Skeletal muscle satellite cell (primary cell): ENCODE measurements at regions not wholly inside any gene's neighbourhood (a gene's known extent, or its start where the extent isn't known, plus 50 kb on each side); places are given as distances from the start of the nearest gene placed in this dataset.

Source experiments
- H3K27me3 ChIP-seq: 2 replicates; pipeline ENCODE4 v1.7.0; 2013; ENCODE audit warnings: low read length; ENCODE audit not compliant: control insufficient read depth, insufficient read depth
- H3K36me3 ChIP-seq: 2 replicates; pipeline ENCODE4 v1.7.0; 2013; ENCODE audit warnings: mild to moderate bottlenecking, control low read depth, low read length; ENCODE audit not compliant: insufficient read depth
- H3K4me1 ChIP-seq: 2 replicates; pipeline ENCODE4 v1.7.0; 2013; ENCODE audit warnings: low read length; ENCODE audit not compliant: control insufficient read depth, insufficient read depth
- H3K4me2 ChIP-seq: 2 replicates; pipeline ENCODE4 v1.7.0; 2013; ENCODE audit warnings: mild to moderate bottlenecking, low read length
- H3K4me3 ChIP-seq: 2 replicates; pipeline ENCODE4 v1.7.0; 2013; ENCODE audit warnings: low read length
- H3K9ac ChIP-seq: 2 replicates; pipeline ENCODE4 v1.7.0; 2013; ENCODE audit warnings: mild to moderate bottlenecking, low read depth, low read length, moderate library complexity
- H3K9me3 ChIP-seq: replicated peaks from 2 replicates; pipeline ENCODE4 v1.7.0; 2013; ENCODE audit warnings: mild to moderate bottlenecking, control low read depth, low read length

GRCh38 chr13:76331943-76332712, 554.1 kb downstream of the KCTD12 start:
- no peak overlapping the region for H3K4me2 ChIP-seq
- H3K36me3 ChIP-seq = no peaks in the 10 kb centered on the region
- H3K4me3 ChIP-seq = no peak overlapping the region
- H3K9me3 ChIP-seq = no peaks in the 10 kb centered on the region
- H3K9ac ChIP-seq = no peak overlapping the region
- no peaks in the 10 kb centered on the region for H3K27me3 ChIP-seq
- H3K4me1 ChIP-seq = peaks cover 2% of the 10 kb centered on the region

GRCh38 chr13:76330761-76331160, 555.4 kb downstream of the KCTD12 start:
- Histone ChIP-seq H3K27me3 (no peaks in the 10 kb centered on the region), H3K4me3 (no peak overlapping the region), H3K36me3 (no peaks in the 10 kb centered on the region), H3K9ac (no peak overlapping the region), H3K4me1 (peaks cover 2% of the 10 kb centered on the region), H3K4me2 (no peak overlapping the region), H3K9me3 (no peaks in the 10 kb centered on the region)

- Histone ChIP-seq H3K4me1 (peaks cover 2% of the 10 kb centered on the region), H3K27me3 (no peaks in the 10 kb centered on the region), H3K4me2 (no peak overlapping the region), H3K9me3 (no peaks in the 10 kb centered on the region), H3K36me3 (no peaks in the 10 kb centered on the region), H3K9ac (no peak overlapping the region), H3K4me3 (no peak overlapping the region)
Observed at GRCh38 chr13:76329866-76330580, 556.2 kb downstream of the KCTD12 start.

GRCh38 chr13:76329004-76329403, 557.2 kb downstream of the KCTD12 start:
- no peaks in the 10 kb centered on the region for H3K27me3 ChIP-seq
- no peak overlapping the region for H3K9ac ChIP-seq
- H3K36me3 ChIP-seq = no peaks in the 10 kb centered on the region
- H3K9me3 ChIP-seq = no peaks in the 10 kb centered on the region
- peaks cover 2% of the 10 kb centered on the region for H3K4me1 ChIP-seq
- no peak overlapping the region for H3K4me3 ChIP-seq
- H3K4me2 ChIP-seq = no peak overlapping the region

- H3K4me1 ChIP-seq = no peaks in the 10 kb centered on the region
- no peak overlapping the region for H3K4me2 ChIP-seq
- no peaks in the 10 kb centered on the region for H3K36me3 ChIP-seq
- no peaks in the 10 kb centered on the region for H3K27me3 ChIP-seq
- no peak overlapping the region for H3K4me3 ChIP-seq
- no peaks in the 10 kb centered on the region for H3K9me3 ChIP-seq
- H3K9ac ChIP-seq = no peak overlapping the region
Observed at GRCh38 chr13:76326343-76326742, 559.9 kb downstream of the KCTD12 start.

DNA sequence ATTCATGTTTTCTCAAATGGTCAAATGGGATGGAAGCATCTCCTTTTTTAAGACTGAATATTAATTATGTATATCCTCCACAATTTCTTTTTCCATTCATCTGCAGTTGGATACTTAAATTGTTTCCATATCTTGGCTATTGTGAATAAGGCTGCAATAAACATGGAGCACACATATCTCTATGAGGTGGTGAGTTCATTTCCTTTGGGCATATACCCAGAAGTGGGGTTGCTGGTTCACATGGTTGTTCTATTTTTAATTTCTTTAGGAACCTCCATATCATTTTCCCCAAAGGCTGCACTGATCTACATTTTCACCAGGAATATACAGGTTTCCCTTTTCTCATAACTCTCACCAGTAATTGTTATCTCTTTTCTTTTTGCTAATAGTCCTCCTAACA, 566.3 kb downstream of the KCTD12 start:
- Histone ChIP-seq H3K4me2 (no peak overlapping the region), H3K4me3 (no peak overlapping the region), H3K27me3 (no peaks in the 10 kb centered on the region), H3K4me1 (no peaks in the 10 kb centered on the region), H3K36me3 (no peaks in the 10 kb centered on the region), H3K9ac (no peak overlapping the region), H3K9me3 (no peaks in the 10 kb centered on the region)

GRCh38 chr13:76316998-76317527, 569.1 kb downstream of the KCTD12 start:
- no peak overlapping the region for H3K4me2 ChIP-seq
- no peaks in the 10 kb centered on the region for H3K27me3 ChIP-seq
- no peaks in the 10 kb centered on the region for H3K36me3 ChIP-seq
- H3K4me3 ChIP-seq = no peak overlapping the region
- no peaks in the 10 kb centered on the region for H3K9me3 ChIP-seq
- no peaks in the 10 kb centered on the region for H3K4me1 ChIP-seq
- no peak overlapping the region for H3K9ac ChIP-seq

GRCh38 chr13:76314495-76314894, 571.7 kb downstream of the KCTD12 start:
- Histone ChIP-seq H3K4me2 (no peak overlapping the region), H3K4me1 (no peaks in the 10 kb centered on the region), H3K4me3 (no peak overlapping the region), H3K9me3 (no peaks in the 10 kb centered on the region), H3K36me3 (no peaks in the 10 kb centered on the region), H3K9ac (no peak overlapping the region), H3K27me3 (no peaks in the 10 kb centered on the region)

DNA sequence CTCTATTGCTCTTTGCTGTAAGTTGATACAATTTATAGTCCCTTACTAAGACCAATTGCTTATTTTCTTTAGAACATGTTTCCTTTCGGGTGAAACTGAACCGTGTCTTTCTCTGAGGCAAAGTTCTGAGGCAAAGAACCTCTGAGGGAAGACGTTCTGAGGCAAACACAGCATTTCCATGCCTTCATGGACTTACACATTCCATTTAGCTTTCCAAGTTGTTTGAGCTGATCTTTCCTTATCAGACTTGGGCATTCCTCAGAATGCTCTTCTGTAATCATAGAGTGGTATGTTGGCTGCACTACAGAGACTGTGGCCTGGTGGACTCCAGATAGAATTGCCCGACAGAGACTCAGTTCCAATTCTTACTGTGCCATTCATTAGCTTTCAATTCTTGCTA, 579.1 kb downstream of the KCTD12 start:
- H3K27me3 ChIP-seq = no peaks in the 10 kb centered on the region
- H3K4me2 ChIP-seq = no peak overlapping the region
- no peak overlapping the region for H3K4me3 ChIP-seq
- no peaks in the 10 kb centered on the region for H3K36me3 ChIP-seq
- H3K4me1 ChIP-seq = peaks cover 4% of the 10 kb centered on the region
- no peak overlapping the region for H3K9ac ChIP-seq
- no peaks in the 10 kb centered on the region for H3K9me3 ChIP-seq

GRCh38 chr13:76300688-76301087, 585.5 kb downstream of the KCTD12 start:
- H3K27me3 ChIP-seq = no peaks in the 10 kb centered on the region
- no peaks in the 10 kb centered on the region for H3K4me1 ChIP-seq
- no peak overlapping the region for H3K4me2 ChIP-seq

DNA sequence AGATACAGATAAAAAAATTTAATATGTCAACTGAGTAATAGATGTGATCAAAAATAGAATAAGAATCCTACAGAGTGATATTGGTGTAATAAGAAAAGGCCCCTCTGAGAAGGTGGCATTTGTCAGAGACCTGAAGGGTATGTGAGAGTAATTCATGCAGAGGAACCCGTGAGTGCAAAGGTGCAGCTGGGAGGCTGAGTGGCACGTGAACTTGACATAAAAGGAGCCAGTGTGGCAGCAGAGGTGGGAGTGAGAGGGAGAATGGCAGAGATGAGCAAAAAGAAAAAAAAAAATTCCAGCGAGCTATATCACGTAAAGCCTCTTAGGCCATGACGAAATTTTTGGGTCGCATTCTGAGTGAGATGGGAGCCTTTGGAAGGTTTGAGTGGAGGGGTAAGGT, 588.9 kb downstream of the KCTD12 start:
- Histone ChIP-seq H3K27me3 (no peaks in the 10 kb centered on the region), H3K9me3 (no peaks in the 10 kb centered on the region), H3K4me2 (no peak overlapping the region), H3K36me3 (no peaks in the 10 kb centered on the region), H3K4me1 (peaks cover 19% of the 10 kb centered on the region), H3K9ac (no peak overlapping the region), H3K4me3 (no peak overlapping the region)

More at GRCh38 chr13:76300688-76301087, 585.5 kb downstream of the KCTD12 start:
- Histone ChIP-seq H3K9ac (no peak overlapping the region), H3K36me3 (no peaks in the 10 kb centered on the region), H3K4me3 (no peak overlapping the region), H3K9me3 (no peaks in the 10 kb centered on the region)
